ENCODE measurements at regions not wholly inside any gene's neighbourhood (a gene's known extent, or its start where the extent isn't known, plus 50 kb on each side); places are given as distances from the start of the nearest gene placed in this dataset.

DNA sequence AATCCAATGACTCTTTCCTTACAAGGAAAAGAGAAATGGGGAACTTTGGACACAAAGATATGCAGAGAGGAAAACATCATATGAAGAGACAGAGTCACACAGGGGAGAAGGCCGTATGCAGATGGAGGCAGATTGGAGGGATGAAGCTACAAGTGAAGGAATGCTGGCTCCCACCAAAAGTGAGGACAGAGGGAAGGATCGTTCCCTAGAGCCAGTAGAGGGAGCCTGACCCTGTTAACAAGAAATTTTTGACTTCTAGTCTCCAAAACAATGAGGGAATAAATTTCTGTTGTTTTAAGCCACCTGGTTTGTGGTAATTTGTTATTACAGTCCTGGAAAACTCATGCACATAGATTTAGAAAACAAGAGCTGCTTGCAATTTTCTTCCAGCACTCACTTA lies 169.3 kb downstream of the PMAIP1 start:
- 2% methylated on average over 2 of the region's 2 CpGs for WGBS (ENCODE audit: low lambda C conversion rate)
- no peak for FAIRE-seq

DNA sequence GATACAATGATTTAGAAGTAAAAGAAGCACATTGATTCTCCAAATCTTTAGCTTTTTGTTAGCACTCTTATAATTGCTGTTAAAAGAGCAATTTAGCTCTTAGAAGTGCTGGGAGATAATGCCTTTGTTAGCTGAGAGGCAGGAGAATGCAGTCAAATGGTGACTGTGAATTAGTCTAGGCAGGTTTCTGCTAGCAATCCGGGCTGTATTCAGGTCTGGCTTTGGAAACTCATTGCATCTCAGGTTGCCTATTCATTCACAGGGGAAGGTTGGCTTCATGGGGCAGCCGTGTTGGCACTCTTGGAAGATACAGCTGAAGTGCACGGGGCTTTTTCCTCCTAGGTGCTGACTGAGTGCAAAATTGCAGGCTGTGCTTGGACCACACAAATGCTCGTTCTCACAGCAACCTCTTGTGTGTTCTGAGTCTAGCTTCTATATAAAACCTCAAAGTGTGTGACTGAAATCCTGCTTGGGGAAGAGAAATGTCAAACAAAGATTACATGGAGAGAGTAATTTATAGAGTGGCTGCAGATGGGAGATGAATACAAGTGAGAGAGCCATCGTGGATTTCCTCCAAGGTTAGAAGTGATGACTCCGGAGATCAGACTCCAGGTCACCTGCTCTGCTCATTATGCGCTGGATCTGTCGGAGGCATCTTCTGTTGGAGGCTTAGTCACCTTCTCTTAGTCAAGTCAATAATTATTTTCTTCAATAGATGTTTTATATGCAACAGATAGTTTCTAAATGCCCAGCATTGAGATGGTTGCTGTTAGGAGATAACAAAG lies 167.8 kb downstream of the PMAIP1 start:
- Histone ChIP-seq H3K27ac (ENCODE audit: extremely low read length, insufficient read depth, low read length) (no peak overlapping the region), H3K9ac (ENCODE audit: insufficient read depth, low read depth, low read length) (no peak overlapping the region), H3K36me3 (replicated peaks in 1 of 2; ENCODE audit: control insufficient read depth in 1 of 2, insufficient read depth in 2 of 2, low read length in 2 of 2) (no peaks in the 10 kb centered on the region), H2AFZ (ENCODE audit: low read length) (no peak overlapping the region), H4K20me1 (ENCODE audit: insufficient read depth, low read length) (no peaks in the 10 kb centered on the region), H3K9me3 (ENCODE audit: low read length) (no peaks in the 10 kb centered on the region), H3K79me2 (ENCODE audit: insufficient read depth, low read length) (no peaks in the 10 kb centered on the region), H3K4me1 (ENCODE audit: insufficient read depth, low read length) (no peaks in the 10 kb centered on the region), H3K4me2 (ENCODE audit: low read depth, low read length) (no peak overlapping the region), H3K4me3 (replicated peaks in 1 of 3; ENCODE audit: insufficient read depth in 1 of 3, low read depth in 2 of 3, low read length in 3 of 3) (no peak overlapping the region), H3K27me3 (ENCODE audit: control insufficient read depth in 1 of 2, insufficient read depth in 2 of 2, low read length in 2 of 2) (no peaks in the 10 kb centered on the region)
- BruUV-seq (replicated peaks): no TSS peak
- ATAC-seq: no peak
- 40% methylated on average over 8 of the region's 8 CpGs for WGBS (ENCODE audit: low lambda C conversion rate)
- no peak for FAIRE-seq
- intact Hi-C loops (cut with micrococcal nuclease; ENCODE audit: unreplicated experiment): no loop called here
- DNase-seq (ENCODE audit: low spot score): no peak
- ChIA-PET CTCF (ENCODE audit: low intra/inter-chr PET ratio, low total read pairs) (no interaction called here), POLR2A (no interaction called here)
- in situ Hi-C loops (cut with HindIII; ENCODE audit: extremely low pct_ligation_motif_present, low pct_unique_long_range_greater_than_20kb): no loop called here
- TF ChIP-seq ZC3H4 (CRISPR knock-in tag; IDR thresholded peaks at IDR 0.05; ENCODE audit: borderline replicate concordance): no peak
- TF ChIP-seq SMC3 (IDR thresholded peaks at IDR 0.05; ENCODE audit: low read length): no peak
- TF ChIP-seq ZNF350 (CRISPR knock-in tag; IDR thresholded peaks at IDR 0.05; ENCODE audit: borderline replicate concordance, low read depth): no peak
- TF ChIP-seq MXI1 (IDR thresholded peaks at IDR 0.05; ENCODE audit: borderline replicate concordance, low read depth, low read length): no peak
- TF ChIP-seq ZBTB7A (CRISPR knock-in tag; IDR thresholded peaks at IDR 0.05): no peak
- no peak for TF ChIP-seq FOSL2 (CRISPR knock-in tag; IDR thresholded peaks at IDR 0.05)
- TF ChIP-seq, protein P1, sequence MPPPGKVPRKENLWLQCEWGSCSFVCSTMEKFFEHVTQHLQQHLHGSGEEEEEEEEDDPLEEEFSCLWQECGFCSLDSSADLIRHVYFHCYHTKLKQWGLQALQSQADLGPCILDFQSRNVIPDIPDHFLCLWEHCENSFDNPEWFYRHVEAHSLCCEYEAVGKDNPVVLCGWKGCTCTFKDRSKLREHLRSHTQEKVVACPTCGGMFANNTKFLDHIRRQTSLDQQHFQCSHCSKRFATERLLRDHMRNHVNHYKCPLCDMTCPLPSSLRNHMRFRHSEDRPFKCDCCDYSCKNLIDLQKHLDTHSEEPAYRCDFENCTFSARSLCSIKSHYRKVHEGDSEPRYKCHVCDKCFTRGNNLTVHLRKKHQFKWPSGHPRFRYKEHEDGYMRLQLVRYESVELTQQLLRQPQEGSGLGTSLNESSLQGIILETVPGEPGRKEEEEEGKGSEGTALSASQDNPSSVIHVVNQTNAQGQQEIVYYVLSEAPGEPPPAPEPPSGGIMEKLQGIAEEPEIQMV (CRISPR knock-in tag; IDR thresholded peaks at IDR 0.05; ENCODE audit: low read depth): no peak
- TF ChIP-seq ARNTL (CRISPR knock-in tag; IDR thresholded peaks at IDR 0.05): no peak
- TF ChIP-seq, protein P2, sequence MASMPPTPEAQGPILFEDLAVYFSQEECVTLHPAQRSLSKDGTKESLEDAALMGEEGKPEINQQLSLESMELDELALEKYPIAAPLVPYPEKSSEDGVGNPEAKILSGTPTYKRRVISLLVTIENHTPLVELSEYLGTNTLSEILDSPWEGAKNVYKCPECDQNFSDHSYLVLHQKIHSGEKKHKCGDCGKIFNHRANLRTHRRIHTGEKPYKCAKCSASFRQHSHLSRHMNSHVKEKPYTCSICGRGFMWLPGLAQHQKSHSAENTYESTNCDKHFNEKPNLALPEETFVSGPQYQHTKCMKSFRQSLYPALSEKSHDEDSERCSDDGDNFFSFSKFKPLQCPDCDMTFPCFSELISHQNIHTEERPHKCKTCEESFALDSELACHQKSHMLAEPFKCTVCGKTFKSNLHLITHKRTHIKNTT (CRISPR knock-in tag; IDR thresholded peaks at IDR 0.05): no peak
- TF ChIP-seq HNRNPH1 (optimal IDR thresholded peaks at IDR 0.05; ENCODE audit: low read depth, low read length): no peak

More for the DNA sequence above, 169.3 kb downstream of the PMAIP1 start:
- TF ChIP-seq, protein P3, sequence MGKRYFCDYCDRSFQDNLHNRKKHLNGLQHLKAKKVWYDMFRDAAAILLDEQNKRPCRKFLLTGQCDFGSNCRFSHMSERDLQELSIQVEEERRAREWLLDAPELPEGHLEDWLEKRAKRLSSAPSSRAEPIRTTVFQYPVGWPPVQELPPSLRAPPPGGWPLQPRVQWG (CRISPR knock-in tag; IDR thresholded peaks at IDR 0.05; ENCODE audit: borderline replicate concordance, low read depth): no peak
- no peak for TF ChIP-seq HDAC6 (IDR thresholded peaks at IDR 0.05; ENCODE audit: low read depth, low read length)
- no peak for TF ChIP-seq NCOA2 (CRISPR knock-in tag; IDR thresholded peaks at IDR 0.05)
- TF ChIP-seq SRSF9 (IDR thresholded peaks at IDR 0.05; ENCODE audit: borderline replicate concordance, insufficient read depth, low read depth, low read length, poor library complexity, severe bottlenecking): no peak
- TF ChIP-seq, protein P4, sequence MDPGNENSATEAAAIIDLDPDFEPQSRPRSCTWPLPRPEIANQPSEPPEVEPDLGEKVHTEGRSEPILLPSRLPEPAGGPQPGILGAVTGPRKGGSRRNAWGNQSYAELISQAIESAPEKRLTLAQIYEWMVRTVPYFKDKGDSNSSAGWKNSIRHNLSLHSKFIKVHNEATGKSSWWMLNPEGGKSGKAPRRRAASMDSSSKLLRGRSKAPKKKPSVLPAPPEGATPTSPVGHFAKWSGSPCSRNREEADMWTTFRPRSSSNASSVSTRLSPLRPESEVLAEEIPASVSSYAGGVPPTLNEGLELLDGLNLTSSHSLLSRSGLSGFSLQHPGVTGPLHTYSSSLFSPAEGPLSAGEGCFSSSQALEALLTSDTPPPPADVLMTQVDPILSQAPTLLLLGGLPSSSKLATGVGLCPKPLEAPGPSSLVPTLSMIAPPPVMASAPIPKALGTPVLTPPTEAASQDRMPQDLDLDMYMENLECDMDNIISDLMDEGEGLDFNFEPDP (CRISPR knock-in tag; conservative IDR thresholded peaks at IDR 0.05): no peak
- TF ChIP-seq ZNF343 (CRISPR knock-in tag; IDR thresholded peaks at IDR 0.05): no peak
- in situ Hi-C loops (cut with HindIII; ENCODE audit: extremely low pct_ligation_motif_present, low pct_unique_long_range_greater_than_20kb): no loop called here
- no peak overlapping the region for H3K9ac ChIP-seq (ENCODE audit: insufficient read depth, low read depth, low read length)
- H4K20me1 ChIP-seq (ENCODE audit: insufficient read depth, low read length): no peaks in the 10 kb centered on the region
- ChIA-PET CTCF (ENCODE audit: low intra/inter-chr PET ratio, low total read pairs) (no interaction called here), POLR2A (no interaction called here)
- ATAC-seq (no peak), DNase-seq (ENCODE audit: low spot score) (no peak)
- no peak overlapping the region for H3K4me3 ChIP-seq (replicated peaks in 1 of 3; ENCODE audit: insufficient read depth in 1 of 3, low read depth in 2 of 3, low read length in 3 of 3)
- no peak overlapping the region for H3K4me2 ChIP-seq (ENCODE audit: low read depth, low read length)
- H3K27ac ChIP-seq (ENCODE audit: extremely low read length, insufficient read depth, low read length): no peak overlapping the region
- no peaks in the 10 kb centered on the region for H3K79me2 ChIP-seq (ENCODE audit: insufficient read depth, low read length)
- H2AFZ ChIP-seq (ENCODE audit: low read length): no peak overlapping the region
- intact Hi-C loops (cut with micrococcal nuclease; ENCODE audit: unreplicated experiment): no loop called here
- no peaks in the 10 kb centered on the region for H3K9me3 ChIP-seq (ENCODE audit: low read length)
- H3K36me3 ChIP-seq (replicated peaks in 1 of 2; ENCODE audit: control insufficient read depth in 1 of 2, insufficient read depth in 2 of 2, low read length in 2 of 2): no peaks in the 10 kb centered on the region
- BruUV-seq (replicated peaks): no TSS peak
- H3K4me1 ChIP-seq (ENCODE audit: insufficient read depth, low read length): no peaks in the 10 kb centered on the region
- no peaks in the 10 kb centered on the region for H3K27me3 ChIP-seq (ENCODE audit: control insufficient read depth in 1 of 2, insufficient read depth in 2 of 2, low read length in 2 of 2)
